ENCODE measurements at regions not wholly inside any gene's neighbourhood (a gene's known extent, or its start where the extent isn't known, plus 50 kb on each side); places are given as distances from the start of the nearest gene placed in this dataset.

- no peak overlapping the region for H3K9ac ChIP-seq (ENCODE audit: extremely low read depth, insufficient read length, low read length)
- H3K27ac ChIP-seq (ENCODE audit: insufficient read length, low read depth, low read length): no peak overlapping the region
- no peak overlapping the region for H3K23ac ChIP-seq (ENCODE audit: insufficient read length, low read depth, low read length)
- H3K23me2 ChIP-seq (ENCODE audit: insufficient read length, low read depth, low read length, poor library complexity, severe bottlenecking): no peaks in the 10 kb centered on the region
- no peak overlapping the region for H3K56ac ChIP-seq (ENCODE audit: insufficient read length, low read depth, low read length)
- no peaks in the 10 kb centered on the region for H3K4me1 ChIP-seq (ENCODE audit: insufficient read depth, low read length)
- peaks cover 7 to 12% of the 10 kb centered on the region in 2 experiments for H3K4me1 Mint-ChIP-seq
- H3K4me3 Mint-ChIP-seq: no peak overlapping the region
- no peak overlapping the region for H2BK12ac ChIP-seq (ENCODE audit: insufficient read length, low read depth, low read length)
- no peak overlapping the region for H2BK5ac ChIP-seq (ENCODE audit: insufficient read length, low read length)
- DNase-seq: no peak
- H3K18ac ChIP-seq (ENCODE audit: insufficient read length, low read depth, low read length): no peak overlapping the region
- H3K27ac Mint-ChIP-seq: no peak overlapping the region
- H2BK15ac ChIP-seq (ENCODE audit: low read depth, low read length): no peak overlapping the region
- H2BK120ac ChIP-seq (ENCODE audit: low read depth, low read length, poor library complexity, severe bottlenecking): no peak overlapping the region
- no peak overlapping the region for H3T11ph ChIP-seq (ENCODE audit: low read length)
- no peak overlapping the region for H3K14ac ChIP-seq (ENCODE audit: insufficient read depth, low read length)
- no peak overlapping the region for H2AFZ ChIP-seq (ENCODE audit: low read length)
- TF ChIP-seq, protein P1, sequence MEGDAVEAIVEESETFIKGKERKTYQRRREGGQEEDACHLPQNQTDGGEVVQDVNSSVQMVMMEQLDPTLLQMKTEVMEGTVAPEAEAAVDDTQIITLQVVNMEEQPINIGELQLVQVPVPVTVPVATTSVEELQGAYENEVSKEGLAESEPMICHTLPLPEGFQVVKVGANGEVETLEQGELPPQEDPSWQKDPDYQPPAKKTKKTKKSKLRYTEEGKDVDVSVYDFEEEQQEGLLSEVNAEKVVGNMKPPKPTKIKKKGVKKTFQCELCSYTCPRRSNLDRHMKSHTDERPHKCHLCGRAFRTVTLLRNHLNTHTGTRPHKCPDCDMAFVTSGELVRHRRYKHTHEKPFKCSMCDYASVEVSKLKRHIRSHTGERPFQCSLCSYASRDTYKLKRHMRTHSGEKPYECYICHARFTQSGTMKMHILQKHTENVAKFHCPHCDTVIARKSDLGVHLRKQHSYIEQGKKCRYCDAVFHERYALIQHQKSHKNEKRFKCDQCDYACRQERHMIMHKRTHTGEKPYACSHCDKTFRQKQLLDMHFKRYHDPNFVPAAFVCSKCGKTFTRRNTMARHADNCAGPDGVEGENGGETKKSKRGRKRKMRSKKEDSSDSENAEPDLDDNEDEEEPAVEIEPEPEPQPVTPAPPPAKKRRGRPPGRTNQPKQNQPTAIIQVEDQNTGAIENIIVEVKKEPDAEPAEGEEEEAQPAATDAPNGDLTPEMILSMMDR (conservative IDR thresholded peaks at IDR 0.05): no peak
- H3K4ac ChIP-seq (ENCODE audit: low read depth, low read length): no peak overlapping the region
- no peak overlapping the region for H2AK5ac ChIP-seq (ENCODE audit: insufficient read length, low read length)
- WGBS (ENCODE audit: extremely low coverage, insufficient read length, low lambda C conversion rate): no CpG with 5 or more reads among the region's 1 CpG
- H4K8ac ChIP-seq (replicated peaks; ENCODE audit: insufficient read length, low read depth, low read length): no peak overlapping the region
- no peaks in the 10 kb centered on the region for H3K79me1 ChIP-seq (ENCODE audit: insufficient read depth, low read depth, low read length, poor library complexity, severe bottlenecking)
- H3K4me2 ChIP-seq (ENCODE audit: insufficient read depth, insufficient read length, low read length): no peak overlapping the region
- H3K27me3 Mint-ChIP-seq (ENCODE audit: low read depth): no peaks in the 10 kb centered on the region
- no peak overlapping the region for H2BK20ac ChIP-seq (ENCODE audit: low read depth, low read length, poor library complexity, severe bottlenecking)
- no peaks in the 10 kb centered on the region for H3K79me2 ChIP-seq (ENCODE audit: insufficient read depth, low read length)
- no peaks in the 10 kb centered on the region for H3K9me3 ChIP-seq (ENCODE audit: control insufficient read depth, low read depth, low read length)
- H3K36me3 Mint-ChIP-seq (ENCODE audit: insufficient read depth in 1 of 3, low read depth in 3 of 3): no peaks in the 10 kb centered on the region
- no peak overlapping the region for H4K91ac ChIP-seq (ENCODE audit: insufficient read length, low read depth, low read length)
- H3K27me3 ChIP-seq (ENCODE audit: insufficient read depth, low read length): no peaks in the 10 kb centered on the region
- no peaks in the 10 kb centered on the region for H4K20me1 ChIP-seq (ENCODE audit: control insufficient read depth, insufficient read depth, insufficient read length)
- H4K5ac ChIP-seq (ENCODE audit: insufficient read length, low read depth, low read length): no peak overlapping the region
- H3K9me3 Mint-ChIP-seq: no peaks in the 10 kb centered on the region
Observed at GRCh38 chr9:28801144-28801799, 1228.0 kb upstream of the C9orf72 start.

All from H9 (cell line).